Hematopoietic multipotent progenitor cell (in vitro differentiated cells): ENCODE measurements at regions not wholly inside any gene's neighbourhood (a gene's known extent, or its start where the extent isn't known, plus 50 kb on each side); places are given as distances from the start of the nearest gene placed in this dataset.

Experiments
- DNase-seq, 3 donors: peaks; one replicate each; pipeline ENCODE4 v3.0.0-alpha.2; 2011 to 2015; ENCODE audit warnings: low read depth in 2 of 3, low spot score in 2 of 3

DNA sequence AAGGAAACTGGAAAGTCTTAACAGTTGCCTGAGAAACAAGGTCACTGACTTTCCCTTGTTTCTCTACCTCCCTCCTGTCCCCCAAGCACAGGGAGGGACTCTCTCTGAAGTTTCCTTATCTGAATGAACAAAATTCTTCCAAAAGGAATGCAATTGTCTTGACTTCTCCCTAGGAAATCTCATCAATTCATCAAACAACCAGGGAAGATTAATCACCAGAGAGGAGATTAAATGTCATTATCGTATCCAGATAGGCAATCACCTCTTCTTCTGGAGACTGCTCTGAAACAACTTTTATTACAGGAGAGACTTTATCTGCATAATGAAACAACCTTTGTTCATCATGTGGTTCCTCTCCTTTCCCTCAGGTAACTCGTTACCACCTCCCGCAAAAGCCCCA is 431.4 kb downstream of the SLC16A7 start:
- DNase-seq, result no peak

DNA sequence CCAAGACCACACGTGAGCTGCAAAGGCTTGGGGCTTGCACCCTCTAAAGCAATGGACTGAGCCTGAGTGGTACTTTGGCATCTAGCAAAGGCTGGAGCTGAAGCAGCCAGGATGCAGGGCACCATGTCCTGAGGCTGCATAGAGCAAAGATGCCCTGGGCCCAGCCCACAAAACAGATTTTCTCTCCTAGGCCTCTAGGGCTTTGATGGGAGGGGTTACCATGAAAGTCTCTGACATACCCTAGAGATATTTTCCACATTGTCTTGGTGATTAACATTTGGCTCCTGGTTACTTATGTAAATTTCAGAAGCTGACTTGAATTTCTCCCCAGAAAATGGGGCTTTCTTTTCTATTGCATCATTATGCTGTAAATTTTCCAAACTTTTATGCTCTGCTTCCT is 438.3 kb downstream of the SLC16A7 start:
- no peak for DNase-seq

DNA sequence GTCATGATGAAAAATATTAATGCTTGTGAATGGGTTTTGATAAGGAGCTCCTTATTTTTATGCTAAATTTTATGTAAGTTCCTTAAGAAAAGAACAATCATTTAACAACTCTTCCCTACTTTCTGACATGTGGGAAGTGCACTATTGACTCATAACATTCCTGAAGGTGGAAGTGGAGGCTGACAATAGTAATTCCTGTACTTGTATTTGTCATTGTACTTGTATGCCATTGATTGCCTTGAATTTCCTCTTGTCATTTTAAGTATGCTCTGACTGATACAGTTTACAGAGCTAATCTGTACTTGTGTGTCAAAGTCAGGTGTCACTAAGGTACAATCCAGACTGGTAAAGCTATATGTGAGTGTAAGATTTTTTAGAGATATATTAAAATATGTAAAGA is 440.0 kb downstream of the SLC16A7 start:
- no peak for DNase-seq

DNA sequence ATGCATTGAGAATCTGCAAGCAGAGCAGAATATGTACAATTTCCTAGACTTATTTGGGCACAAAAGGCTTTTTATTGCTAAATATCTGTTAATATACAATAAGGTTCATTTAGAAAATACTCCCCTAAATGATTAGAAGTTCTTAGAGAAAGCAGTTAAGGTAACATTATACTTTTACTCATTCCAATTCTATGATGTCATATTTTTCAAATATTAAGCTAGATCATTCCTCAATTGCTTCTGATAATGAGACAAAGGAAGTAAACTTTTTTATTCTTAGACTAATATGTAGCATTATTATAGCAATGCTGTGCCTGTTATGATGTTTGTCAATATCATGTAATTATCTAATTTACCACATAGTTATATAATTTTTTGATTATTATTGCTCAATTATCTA is 447.0 kb downstream of the SLC16A7 start:
- no peak for DNase-seq

DNA sequence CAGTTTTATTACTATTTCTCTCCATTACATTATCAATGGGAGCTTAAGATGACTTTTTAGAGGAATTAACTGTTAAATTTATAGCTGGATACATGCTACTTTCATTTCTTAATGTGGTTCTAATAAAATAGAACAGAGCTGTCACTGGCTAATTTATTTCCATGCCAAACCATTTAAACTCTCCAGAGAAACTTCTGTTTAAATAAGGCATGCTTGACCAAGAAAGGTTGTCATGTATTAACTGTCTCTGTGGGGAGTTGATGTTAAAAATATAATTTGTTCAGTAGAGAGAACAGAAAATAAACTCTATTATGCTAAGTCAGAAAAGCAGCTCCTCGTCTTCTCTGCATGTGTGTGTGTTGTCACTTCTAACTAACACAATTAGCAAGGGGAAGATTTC is 447.4 kb downstream of the SLC16A7 start:
- DNase-seq, result no peak

DNA sequence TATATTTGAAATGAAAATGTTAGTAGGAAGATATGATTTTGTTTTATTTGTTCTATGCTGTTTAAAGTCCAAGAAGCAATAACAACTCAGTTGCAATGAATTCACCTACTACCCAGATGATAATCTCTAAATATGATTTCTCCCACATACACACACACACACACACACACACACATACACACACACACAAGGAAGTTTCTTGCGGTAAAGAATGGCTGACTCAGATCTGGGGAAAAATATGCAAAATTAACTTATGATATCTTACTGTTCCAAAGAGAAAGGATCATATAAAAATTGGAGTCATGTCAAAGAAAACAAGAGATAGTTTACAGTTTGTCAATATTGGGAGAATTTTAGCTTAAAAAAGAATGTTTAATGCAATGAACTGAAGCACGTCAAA is 456.7 kb downstream of the SLC16A7 start:
- DNase-seq, result no peak

DNA sequence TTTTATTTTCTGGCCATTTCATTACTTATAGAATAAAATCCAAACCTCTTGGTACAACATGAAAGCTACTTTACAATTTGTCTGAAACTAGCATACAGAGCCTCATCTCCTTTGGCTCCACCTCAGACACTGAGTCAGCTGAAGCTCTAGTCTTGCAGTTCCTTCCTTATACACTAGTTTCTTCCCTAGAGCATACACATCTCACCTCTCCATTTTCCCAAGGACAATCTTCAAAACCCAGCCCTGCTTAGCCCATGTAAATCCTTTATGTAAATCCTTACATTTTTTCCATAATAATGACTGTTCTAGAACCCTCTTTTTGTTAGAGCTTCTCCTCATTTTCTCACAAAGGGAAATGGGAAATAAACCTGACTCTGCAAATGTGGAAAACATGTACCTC is 463.4 kb downstream of the SLC16A7 start:
- DNase-seq, result no peak

DNA sequence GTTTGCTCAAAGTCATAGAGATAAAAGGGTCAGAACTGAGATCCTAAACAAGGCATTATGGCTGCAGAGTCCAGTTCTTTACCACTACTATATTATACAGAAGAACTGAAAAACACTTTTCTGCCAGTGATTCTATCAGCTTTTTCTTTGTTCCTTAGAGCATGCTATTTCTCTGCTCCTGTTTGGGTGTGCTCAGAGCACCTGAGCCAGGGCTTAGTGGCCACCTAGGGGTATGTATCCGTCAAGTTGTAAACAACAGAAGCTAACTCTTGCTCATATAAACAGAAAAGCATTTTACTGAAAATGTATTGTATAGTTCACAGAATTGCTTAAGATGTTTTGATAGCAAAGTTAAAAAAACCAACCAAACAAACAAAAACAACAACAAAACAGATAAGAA is 470.8 kb downstream of the SLC16A7 start:
- no peak for DNase-seq

DNA sequence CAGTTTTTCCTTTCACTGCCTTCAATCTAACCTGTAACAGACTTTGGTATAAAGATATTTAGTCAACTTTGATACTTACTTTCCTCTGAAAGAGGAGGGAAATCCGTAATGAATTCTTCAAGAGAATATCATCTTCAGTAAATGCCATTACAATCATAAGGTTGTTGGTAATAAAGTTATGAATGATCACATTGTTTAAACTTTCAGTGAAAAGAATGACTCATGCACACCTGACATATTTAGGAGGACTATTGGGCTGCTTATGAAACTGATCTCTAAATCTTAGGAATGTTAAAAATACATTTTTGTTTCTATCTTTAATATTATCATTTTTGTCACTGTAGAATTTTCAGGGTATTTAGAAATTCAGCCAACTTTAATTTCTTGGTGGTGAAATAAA is 474.7 kb downstream of the SLC16A7 start:
- DNase-seq, result no peak

DNA sequence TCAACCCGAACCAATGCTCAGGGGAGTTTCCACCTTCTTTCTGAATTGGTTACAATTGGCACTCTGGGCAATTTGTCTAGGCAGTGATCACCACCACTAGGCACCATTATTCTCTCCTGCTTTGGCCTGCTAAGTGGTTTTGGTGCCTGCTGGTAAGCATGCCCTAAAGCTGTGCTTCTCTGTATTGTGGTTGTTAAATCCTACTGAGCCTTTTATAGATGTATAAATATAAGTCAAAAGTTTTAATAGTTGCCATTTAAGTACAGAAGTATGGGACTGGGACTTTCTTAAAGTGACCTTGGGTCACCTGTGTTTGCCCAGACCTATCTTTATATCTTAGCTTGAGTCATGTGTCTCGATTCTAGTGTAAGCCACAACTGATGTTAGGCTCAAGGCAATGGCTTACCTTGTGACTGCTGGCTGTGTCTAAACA is 475.9 kb downstream of the SLC16A7 start:
- no peak for DNase-seq

DNA sequence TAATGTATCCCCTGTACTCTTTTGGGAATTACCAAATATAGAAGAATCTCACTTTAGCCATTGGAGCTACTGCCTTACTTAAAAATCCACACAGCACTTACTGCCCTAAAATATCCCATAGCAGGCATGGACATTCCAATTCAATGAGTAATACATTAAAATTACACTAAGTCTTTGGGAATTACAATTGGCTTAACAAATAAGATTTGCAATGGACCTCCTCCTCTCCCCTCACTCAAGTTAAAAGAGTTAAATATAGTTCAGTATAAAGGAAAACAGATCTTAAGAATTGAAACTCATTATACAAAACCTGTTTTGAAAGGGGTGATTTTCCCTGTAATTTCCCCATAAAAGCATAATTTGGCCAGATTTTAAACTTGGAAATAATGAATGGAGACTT is 477.1 kb downstream of the SLC16A7 start:
- DNase-seq, result no peak

DNA sequence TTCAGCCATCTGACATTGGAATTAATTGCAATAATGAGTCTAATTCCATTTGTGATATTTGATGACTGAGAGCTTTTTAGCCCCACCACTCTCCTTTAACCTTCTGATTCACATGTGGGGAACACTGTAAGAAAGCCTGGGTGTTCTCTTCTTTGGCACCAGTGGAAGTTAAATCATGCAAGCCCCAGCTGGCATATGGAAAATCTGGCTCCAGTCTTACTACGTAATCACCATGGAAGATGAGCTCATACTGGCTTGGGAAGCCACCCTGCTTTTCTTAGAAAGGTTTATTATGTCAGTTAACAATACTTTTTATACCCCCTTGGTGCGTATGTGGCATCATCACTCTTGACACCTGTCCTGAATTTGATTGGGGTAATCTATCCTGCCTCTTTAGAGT is 479.3 kb downstream of the SLC16A7 start:
- no peak for DNase-seq

DNA sequence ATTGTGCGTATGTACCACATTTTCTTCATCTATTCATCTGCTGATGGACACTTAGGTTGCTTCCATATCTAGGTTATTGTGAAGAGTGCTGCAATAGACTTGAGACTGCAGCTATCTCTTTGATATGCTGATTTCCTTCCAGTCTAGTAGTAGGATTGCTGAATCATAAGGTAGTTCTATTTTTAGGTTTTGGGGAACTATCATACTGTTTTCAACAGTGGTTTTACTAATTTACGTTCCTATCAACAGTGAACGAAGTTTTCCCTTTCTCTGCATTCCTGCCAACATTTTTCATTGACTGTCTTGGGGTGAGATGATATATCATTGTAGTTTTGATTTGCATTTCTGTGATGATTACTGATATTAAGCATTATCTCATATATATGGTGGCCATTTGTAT is 482.2 kb downstream of the SLC16A7 start:
- peak in 2 of 3 donors; percentile 13 to 40 for DNase-seq

DNA sequence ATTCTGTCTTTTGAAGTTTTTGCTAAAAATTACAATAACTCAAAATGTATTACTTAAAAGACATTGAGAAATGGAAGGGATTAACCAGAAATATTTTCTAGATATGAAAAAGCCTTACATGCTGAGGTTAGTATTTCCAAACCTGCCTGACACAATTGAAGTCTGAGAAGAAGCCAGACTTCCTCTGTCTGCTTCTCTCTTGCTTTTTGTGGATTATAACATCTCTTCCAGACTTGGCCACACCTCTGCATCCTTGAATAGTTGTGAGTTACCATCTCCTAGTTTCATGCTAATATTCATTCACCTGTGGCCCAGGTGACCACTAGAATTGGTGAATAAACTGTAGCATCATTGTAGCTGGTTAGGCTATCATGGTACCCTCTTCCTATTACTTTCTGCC is 497.6 kb downstream of the SLC16A7 start:
- DNase-seq, result no peak

DNA sequence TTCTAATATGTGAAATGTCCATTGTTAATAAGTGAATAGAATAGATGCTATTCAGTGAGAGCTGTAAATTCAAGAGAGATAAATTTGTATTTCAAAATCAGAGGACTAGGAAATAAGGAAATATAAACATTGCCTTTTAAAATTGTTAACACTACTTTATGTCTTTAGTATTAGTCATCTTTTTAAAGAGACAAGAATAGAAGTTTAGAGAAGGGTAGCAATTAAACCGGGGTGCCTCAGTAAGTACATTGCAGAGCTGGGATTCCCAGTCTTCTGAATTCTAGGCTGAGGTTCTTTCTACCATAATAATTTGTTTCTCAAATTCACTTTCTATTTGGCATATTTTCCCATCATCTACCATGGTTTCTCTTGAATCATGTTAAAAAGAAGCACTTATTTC is 498.6 kb downstream of the SLC16A7 start:
- no peak for DNase-seq

DNA sequence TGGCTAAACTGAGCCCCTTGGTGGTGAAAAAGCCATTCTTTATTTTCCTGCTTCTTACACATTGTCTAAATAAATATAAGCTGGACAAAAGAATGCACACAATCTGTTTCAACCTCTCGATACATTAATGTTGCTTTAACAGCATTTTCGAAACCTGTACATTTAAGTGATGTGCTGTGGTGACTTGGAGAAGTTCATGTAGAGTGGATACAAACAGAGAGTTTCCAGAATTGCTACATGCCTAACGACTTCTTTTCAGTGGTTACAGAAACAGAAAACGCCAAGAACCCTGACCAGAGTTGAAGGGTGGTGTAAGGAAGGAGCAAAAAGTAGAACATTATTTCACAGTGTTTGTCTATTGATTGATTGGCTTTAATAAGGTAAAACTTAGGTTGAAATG is 500.9 kb downstream of the SLC16A7 start:
- no peak for DNase-seq

DNA sequence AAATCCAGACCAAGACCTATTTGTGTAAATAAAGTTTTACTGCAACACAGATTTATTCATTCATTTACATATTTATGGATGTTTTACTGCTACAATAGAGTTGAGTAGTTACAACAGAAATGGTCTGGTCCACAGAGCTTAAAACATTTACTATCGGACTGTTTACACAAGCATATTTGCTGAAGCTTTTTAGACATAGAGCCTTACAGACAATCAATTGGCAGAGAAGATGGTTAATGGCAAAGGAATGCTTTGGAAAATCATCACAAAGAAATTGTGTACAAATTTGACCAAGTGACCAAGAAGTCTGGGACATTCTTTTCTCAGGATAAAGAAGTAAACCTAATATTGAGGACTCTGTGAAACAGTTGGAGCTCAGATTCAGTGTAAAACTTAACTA is 504.3 kb downstream of the SLC16A7 start:
- no peak for DNase-seq

DNA sequence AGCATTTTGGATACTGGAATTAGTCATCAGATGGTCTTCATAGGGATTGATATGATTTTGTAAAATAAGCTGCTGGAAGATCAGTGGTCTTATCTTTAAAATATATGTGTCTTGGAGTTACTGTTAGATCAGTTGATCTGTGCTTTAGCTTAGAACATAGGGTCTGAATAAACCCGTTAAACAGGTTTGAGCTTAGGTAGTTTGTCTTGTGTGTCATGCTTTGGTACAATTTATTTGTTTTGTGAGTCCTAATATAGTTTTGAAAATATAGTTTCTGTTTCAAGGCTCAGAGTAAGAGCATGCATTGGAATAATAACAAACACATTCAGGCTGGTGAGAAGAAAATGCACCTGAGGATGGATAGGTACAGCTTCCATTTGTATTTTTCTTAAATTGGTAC is 505.0 kb downstream of the SLC16A7 start:
- DNase-seq, result no peak

DNA sequence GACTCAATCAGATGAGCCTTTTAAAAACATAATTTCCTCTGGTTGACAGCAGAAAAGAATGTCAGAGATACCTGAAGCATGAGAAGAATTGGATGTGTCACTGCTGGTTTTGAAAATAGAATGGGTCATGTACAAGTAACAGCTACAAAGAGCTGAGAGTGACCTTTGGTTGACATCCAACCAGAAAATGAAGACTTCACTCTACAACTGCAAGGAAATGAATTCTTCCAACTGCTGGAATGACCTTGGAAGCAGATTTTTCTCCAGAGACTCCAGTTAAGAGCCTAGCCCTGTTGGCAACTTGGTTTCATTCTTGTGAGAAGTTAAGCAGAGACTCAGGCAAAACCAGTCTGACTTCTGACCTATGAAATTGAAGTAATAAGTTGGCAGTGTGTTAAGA is 505.9 kb downstream of the SLC16A7 start:
- DNase-seq, result no peak

DNA sequence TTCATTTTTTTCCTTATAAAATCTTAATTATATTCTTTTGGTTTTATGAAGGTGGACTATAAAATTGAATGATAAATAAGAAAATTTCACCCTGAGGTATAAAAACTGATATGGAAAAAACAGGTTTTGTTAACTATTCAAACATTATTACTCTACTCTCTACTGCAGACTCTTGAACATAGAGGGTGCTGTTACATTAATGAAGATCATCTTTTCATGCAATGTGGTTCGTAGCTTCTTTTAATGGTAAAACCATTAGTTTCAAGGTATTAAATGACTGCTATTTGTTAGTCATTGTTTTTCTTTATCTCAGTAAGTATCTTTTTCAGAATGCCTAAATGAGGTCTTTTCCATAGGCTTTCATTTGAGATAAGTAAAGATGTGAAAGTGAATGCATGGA is 510.4 kb downstream of the SLC16A7 start:
- DNase-seq, result peak in 2 of 3 donors; percentile 11 to 53

DNA sequence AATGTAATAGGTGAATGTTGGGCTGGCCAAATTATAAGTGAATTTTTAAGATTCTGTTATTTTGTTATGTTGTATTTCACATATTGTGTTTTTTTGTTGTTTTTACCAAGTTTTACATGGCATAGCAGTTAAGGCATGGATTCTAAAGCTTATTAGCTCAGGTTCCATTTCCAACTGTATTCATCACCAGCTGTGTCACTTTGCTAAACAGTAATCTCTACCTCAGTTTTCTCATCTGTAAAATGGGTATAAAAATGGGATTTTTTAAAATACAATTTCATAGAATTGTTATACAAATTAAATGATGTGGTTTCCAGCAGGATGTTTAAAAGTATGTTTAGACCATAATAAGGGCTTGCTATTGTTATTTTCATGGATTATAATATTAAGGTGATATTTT is 512.2 kb downstream of the SLC16A7 start:
- DNase-seq, result no peak

DNA sequence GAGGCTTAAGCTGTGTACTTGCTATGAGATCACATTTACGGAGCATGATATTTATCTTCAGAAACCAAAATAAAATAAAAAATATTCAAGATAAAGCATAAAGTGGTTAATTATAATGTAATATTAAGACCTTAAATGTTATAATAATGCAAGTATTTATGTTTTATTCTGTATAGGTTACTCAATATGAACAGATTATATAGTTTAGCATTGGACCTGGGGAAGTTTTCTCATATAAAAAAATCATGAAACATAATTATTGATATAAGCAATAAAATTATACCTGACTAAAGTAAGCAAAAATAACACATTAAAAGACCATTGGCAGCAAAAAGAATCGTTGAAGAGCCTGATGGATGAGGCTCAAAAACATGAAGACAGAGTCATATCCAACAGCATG is 516.2 kb downstream of the SLC16A7 start:
- no peak for DNase-seq

DNA sequence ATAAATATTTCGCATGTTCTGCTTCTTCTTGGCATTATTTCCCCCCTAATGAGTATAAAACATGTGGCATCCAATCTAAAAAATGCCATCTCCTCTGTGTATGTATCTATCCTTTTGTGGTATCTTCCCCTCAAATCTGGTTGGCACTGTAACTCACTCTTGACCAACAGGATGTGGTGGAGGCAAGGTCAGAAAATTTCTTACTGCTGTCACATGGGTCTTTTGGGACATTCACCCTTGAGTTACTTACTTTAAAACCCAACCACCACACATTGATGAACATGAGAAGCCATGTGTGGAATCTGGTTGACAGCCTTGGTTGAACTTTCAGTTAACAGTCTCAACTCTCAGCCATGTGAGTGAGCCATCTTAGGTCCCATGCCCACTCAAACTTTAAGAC is 516.9 kb downstream of the SLC16A7 start:
- DNase-seq, result no peak

DNA sequence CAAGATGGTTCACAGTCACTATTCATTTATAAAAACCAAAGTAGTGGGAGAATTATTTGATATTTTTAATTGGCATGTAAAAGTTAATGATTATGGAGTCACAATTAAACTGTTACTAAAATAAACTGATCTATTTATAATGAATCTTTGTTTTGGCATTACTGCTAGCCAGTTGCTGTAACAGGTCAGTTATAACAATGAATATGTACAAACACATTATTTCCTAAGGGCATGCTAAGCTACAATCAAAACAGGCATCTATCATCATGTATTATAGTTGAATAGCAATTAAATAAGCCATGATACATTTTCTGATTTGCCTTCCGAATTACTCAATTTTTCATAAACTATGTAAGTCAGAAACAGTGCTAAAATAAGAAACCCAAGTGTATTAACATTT is 518.3 kb downstream of the SLC16A7 start:
- DNase-seq, result no peak
